ENCODE measurements at regions not wholly inside any gene's neighbourhood (a gene's known extent, or its start where the extent isn't known, plus 50 kb on each side); places are given as distances from the start of the nearest gene placed in this dataset.
"Not testable (repeated sequence)": the region's sequence is repeated elsewhere in the genome, so short reads cannot be mapped to it uniquely, and the experiment has no call there.

GRCh38 chr2:129801575-129801974 is 177.9 kb upstream of the RAB6C start:
- H3K9ac ChIP-seq (ENCODE audit: low read length), result no peak overlapping the region
- H3K9me3 ChIP-seq (ENCODE audit: low read length), result no peaks in the 10 kb centered on the region
- H3K27me3 ChIP-seq (ENCODE audit: control insufficient read depth in 1 of 2, insufficient read depth in 2 of 2, low read length in 2 of 2), result no peaks in the 10 kb centered on the region
- no peaks in the 10 kb centered on the region for H3K36me3 ChIP-seq (ENCODE audit: insufficient read depth, low read length)
- H3K4me1 ChIP-seq (ENCODE audit: insufficient read depth, low read length), result no peaks in the 10 kb centered on the region
- H3K4me3 ChIP-seq (ENCODE audit: low read depth in 1 of 2, low read length in 2 of 2), result no peak overlapping the region
- no peak overlapping the region for H3K27ac ChIP-seq (ENCODE audit: low read depth, low read length)

GRCh38 chr2:129802290-129802689 is 177.2 kb upstream of the RAB6C start:
- H3K9ac ChIP-seq (ENCODE audit: low read length), result no peak overlapping the region
- no peaks in the 10 kb centered on the region for H3K4me1 ChIP-seq (ENCODE audit: insufficient read depth, low read length)
- H3K27ac ChIP-seq (ENCODE audit: low read depth, low read length), result no peak overlapping the region
- H3K36me3 ChIP-seq (ENCODE audit: insufficient read depth, low read length), result no peaks in the 10 kb centered on the region
- H3K9me3 ChIP-seq (ENCODE audit: low read length), result no peaks in the 10 kb centered on the region
- no peaks in the 10 kb centered on the region for H3K27me3 ChIP-seq (ENCODE audit: control insufficient read depth in 1 of 2, insufficient read depth in 2 of 2, low read length in 2 of 2)
- H3K4me3 ChIP-seq (ENCODE audit: low read depth in 1 of 2, low read length in 2 of 2), result no peak overlapping the region

GRCh38 chr2:129803032-129803431 is 176.4 kb upstream of the RAB6C start:
- H3K4me1 ChIP-seq (ENCODE audit: insufficient read depth, low read length), result no peaks in the 10 kb centered on the region
- no peaks in the 10 kb centered on the region for H3K36me3 ChIP-seq (ENCODE audit: insufficient read depth, low read length)
- H3K27ac ChIP-seq (ENCODE audit: low read depth, low read length), result no peak overlapping the region
- no peak overlapping the region for H3K9ac ChIP-seq (ENCODE audit: low read length)
- no peaks in the 10 kb centered on the region for H3K27me3 ChIP-seq (ENCODE audit: control insufficient read depth in 1 of 2, insufficient read depth in 2 of 2, low read length in 2 of 2)
- no peak overlapping the region for H3K4me3 ChIP-seq (ENCODE audit: low read depth in 1 of 2, low read length in 2 of 2)
- H3K9me3 ChIP-seq (ENCODE audit: low read length), result no peaks in the 10 kb centered on the region

- Histone ChIP-seq H3K9me3 (ENCODE audit: low read length) (no peaks in the 10 kb centered on the region), H3K27ac (ENCODE audit: low read depth, low read length) (no peak overlapping the region), H3K27me3 (ENCODE audit: control insufficient read depth in 1 of 2, insufficient read depth in 2 of 2, low read length in 2 of 2) (no peaks in the 10 kb centered on the region), H3K4me3 (ENCODE audit: low read depth in 1 of 2, low read length in 2 of 2) (no peak overlapping the region), H3K4me1 (ENCODE audit: insufficient read depth, low read length) (no peaks in the 10 kb centered on the region), H3K36me3 (ENCODE audit: insufficient read depth, low read length) (no peaks in the 10 kb centered on the region), H3K9ac (ENCODE audit: low read length) (no peak overlapping the region)
Observed at GRCh38 chr2:129803871-129804270, 175.6 kb upstream of the RAB6C start.

GRCh38 chr2:129805899-129806298 is 173.6 kb upstream of the RAB6C start:
- Histone ChIP-seq H3K4me1 (ENCODE audit: insufficient read depth, low read length) (no peaks in the 10 kb centered on the region), H3K4me3 (ENCODE audit: low read depth in 1 of 2, low read length in 2 of 2) (no peak overlapping the region), H3K27ac (ENCODE audit: low read depth, low read length) (no peak overlapping the region), H3K36me3 (ENCODE audit: insufficient read depth, low read length) (no peaks in the 10 kb centered on the region), H3K9me3 (ENCODE audit: low read length) (no peaks in the 10 kb centered on the region), H3K9ac (ENCODE audit: low read length) (no peak overlapping the region), H3K27me3 (ENCODE audit: control insufficient read depth in 1 of 2, insufficient read depth in 2 of 2, low read length in 2 of 2) (no peaks in the 10 kb centered on the region)

GRCh38 chr2:129806317-129806716 is 173.1 kb upstream of the RAB6C start:
- Histone ChIP-seq H3K9ac (ENCODE audit: low read length) (no peak overlapping the region), H3K4me1 (ENCODE audit: insufficient read depth, low read length) (no peaks in the 10 kb centered on the region), H3K9me3 (ENCODE audit: low read length) (no peaks in the 10 kb centered on the region), H3K27ac (ENCODE audit: low read depth, low read length) (no peak overlapping the region), H3K27me3 (ENCODE audit: control insufficient read depth in 1 of 2, insufficient read depth in 2 of 2, low read length in 2 of 2) (no peaks in the 10 kb centered on the region), H3K4me3 (ENCODE audit: low read depth in 1 of 2, low read length in 2 of 2) (no peak overlapping the region), H3K36me3 (ENCODE audit: insufficient read depth, low read length) (no peaks in the 10 kb centered on the region)

GRCh38 chr2:129806990-129807389 is 172.5 kb upstream of the RAB6C start:
- H3K27me3 ChIP-seq (ENCODE audit: control insufficient read depth in 1 of 2, insufficient read depth in 2 of 2, low read length in 2 of 2), result no peaks in the 10 kb centered on the region
- no peaks in the 10 kb centered on the region for H3K36me3 ChIP-seq (ENCODE audit: insufficient read depth, low read length)
- H3K4me3 ChIP-seq (ENCODE audit: low read depth in 1 of 2, low read length in 2 of 2), result no peak overlapping the region
- H3K27ac ChIP-seq (ENCODE audit: low read depth, low read length), result no peak overlapping the region
- no peak overlapping the region for H3K9ac ChIP-seq (ENCODE audit: low read length)
- no peaks in the 10 kb centered on the region for H3K4me1 ChIP-seq (ENCODE audit: insufficient read depth, low read length)
- no peaks in the 10 kb centered on the region for H3K9me3 ChIP-seq (ENCODE audit: low read length)

GRCh38 chr2:129807642-129808338 is 171.7 kb upstream of the RAB6C start:
- H3K4me3 ChIP-seq (ENCODE audit: low read depth in 1 of 2, low read length in 2 of 2); H3K9ac ChIP-seq (ENCODE audit: low read length); H3K27me3 ChIP-seq (ENCODE audit: control insufficient read depth in 1 of 2, insufficient read depth in 2 of 2, low read length in 2 of 2); H3K9me3 ChIP-seq (ENCODE audit: low read length); H3K4me1 ChIP-seq (ENCODE audit: insufficient read depth, low read length); H3K27ac ChIP-seq (ENCODE audit: low read depth, low read length); H3K36me3 ChIP-seq (ENCODE audit: insufficient read depth, low read length): not testable (repeated sequence)

GRCh38 chr2:129810521-129810920 is 168.9 kb upstream of the RAB6C start:
- Histone ChIP-seq H3K4me3 (ENCODE audit: low read depth in 1 of 2, low read length in 2 of 2) (no peak overlapping the region), H3K9me3 (ENCODE audit: low read length) (no peaks in the 10 kb centered on the region), H3K27me3 (ENCODE audit: control insufficient read depth in 1 of 2, insufficient read depth in 2 of 2, low read length in 2 of 2) (no peaks in the 10 kb centered on the region), H3K36me3 (ENCODE audit: insufficient read depth, low read length) (no peaks in the 10 kb centered on the region), H3K4me1 (ENCODE audit: insufficient read depth, low read length) (no peaks in the 10 kb centered on the region), H3K27ac (ENCODE audit: low read depth, low read length) (no peak overlapping the region), H3K9ac (ENCODE audit: low read length) (no peak overlapping the region)

- Histone ChIP-seq H3K9me3 (ENCODE audit: low read length) (no peaks in the 10 kb centered on the region), H3K9ac (ENCODE audit: low read length) (no peak overlapping the region), H3K27me3 (ENCODE audit: control insufficient read depth in 1 of 2, insufficient read depth in 2 of 2, low read length in 2 of 2) (no peaks in the 10 kb centered on the region), H3K27ac (ENCODE audit: low read depth, low read length) (no peak overlapping the region), H3K4me1 (ENCODE audit: insufficient read depth, low read length) (no peaks in the 10 kb centered on the region), H3K4me3 (ENCODE audit: low read depth in 1 of 2, low read length in 2 of 2) (no peak overlapping the region), H3K36me3 (ENCODE audit: insufficient read depth, low read length) (no peaks in the 10 kb centered on the region)
Observed at GRCh38 chr2:129812071-129812470, 167.4 kb upstream of the RAB6C start.

GRCh38 chr2:129812654-129813053 is 166.8 kb upstream of the RAB6C start:
- Histone ChIP-seq H3K27me3 (ENCODE audit: control insufficient read depth in 1 of 2, insufficient read depth in 2 of 2, low read length in 2 of 2) (no peaks in the 10 kb centered on the region), H3K4me3 (ENCODE audit: low read depth in 1 of 2, low read length in 2 of 2) (no peak overlapping the region), H3K27ac (ENCODE audit: low read depth, low read length) (no peak overlapping the region), H3K9ac (ENCODE audit: low read length) (no peak overlapping the region), H3K4me1 (ENCODE audit: insufficient read depth, low read length) (no peaks in the 10 kb centered on the region), H3K9me3 (ENCODE audit: low read length) (no peaks in the 10 kb centered on the region), H3K36me3 (ENCODE audit: insufficient read depth, low read length) (no peaks in the 10 kb centered on the region)

- Histone ChIP-seq H3K27me3 (ENCODE audit: control insufficient read depth in 1 of 2, insufficient read depth in 2 of 2, low read length in 2 of 2) (no peaks in the 10 kb centered on the region), H3K9me3 (ENCODE audit: low read length) (no peaks in the 10 kb centered on the region), H3K9ac (ENCODE audit: low read length) (no peak overlapping the region), H3K4me1 (ENCODE audit: insufficient read depth, low read length) (no peaks in the 10 kb centered on the region), H3K4me3 (ENCODE audit: low read depth in 1 of 2, low read length in 2 of 2) (no peak overlapping the region), H3K27ac (ENCODE audit: low read depth, low read length) (no peak overlapping the region), H3K36me3 (ENCODE audit: insufficient read depth, low read length) (no peaks in the 10 kb centered on the region)
Observed at GRCh38 chr2:129813404-129813803, 166.1 kb upstream of the RAB6C start.

Data from muscle layer of colon (tissue), 2 donors.